H9 (cell line): ENCODE measurements at regions not wholly inside any gene's neighbourhood (a gene's known extent, or its start where the extent isn't known, plus 50 kb on each side); places are given as distances from the start of the nearest gene placed in this dataset.

Source experiments
- DNase-seq: peaks from one replicate; pipeline ENCODE4 v3.0.0-alpha.2; 2017
- H2AFZ ChIP-seq: one replicate; pipeline ENCODE4 v1.6.1; 2013; ENCODE audit warnings: mild to moderate bottlenecking, low read length, control low read depth, moderate library complexity
- H2AK5ac ChIP-seq: 2 replicates; pipeline ENCODE4 v1.6.1; 2013; ENCODE audit warnings: low read length, control low read depth, mixed read lengths; ENCODE audit not compliant: insufficient read length
- H2BK120ac ChIP-seq: one replicate; pipeline ENCODE4 v1.6.1; 2013; ENCODE audit warnings: low read depth, mild to moderate bottlenecking, low read length, control low read depth, inconsistent platforms; ENCODE audit not compliant: poor library complexity, severe bottlenecking
- H2BK12ac ChIP-seq: 2 replicates; pipeline ENCODE4 v1.6.1; 2013; ENCODE audit warnings: low read length, control low read depth, mixed read lengths, low read depth; ENCODE audit not compliant: insufficient read length
- H2BK15ac ChIP-seq: 2 replicates; pipeline ENCODE4 v1.6.1; 2013; ENCODE audit warnings: low read depth, low read length, control low read depth
- H2BK20ac ChIP-seq: one replicate; pipeline ENCODE4 v1.6.1; 2013; ENCODE audit warnings: low read depth, mild to moderate bottlenecking, low read length, control low read depth, inconsistent platforms; ENCODE audit not compliant: poor library complexity, severe bottlenecking
- H2BK5ac ChIP-seq: 2 replicates; pipeline ENCODE4 v1.6.1; 2013; ENCODE audit warnings: low read length, control low read depth, mixed read lengths; ENCODE audit not compliant: insufficient read length
- H3K14ac ChIP-seq: 2 replicates; pipeline ENCODE4 v1.6.1; 2013; ENCODE audit warnings: low read length, control low read depth; ENCODE audit not compliant: insufficient read depth
- H3K18ac ChIP-seq: 2 replicates; pipeline ENCODE4 v1.6.1; 2013; ENCODE audit warnings: low read depth, mild to moderate bottlenecking, mixed read lengths, low read length, control low read depth; ENCODE audit not compliant: insufficient read length
- H3K23ac ChIP-seq: 2 replicates; pipeline ENCODE4 v1.6.1; 2013; ENCODE audit warnings: low read length, control low read depth, mixed read lengths, low read depth; ENCODE audit not compliant: insufficient read length
- H3K23me2 ChIP-seq: 2 replicates; pipeline ENCODE4 v1.6.1; 2013; ENCODE audit warnings: low read depth, mild to moderate bottlenecking, mixed read lengths, low read length, control low read depth; ENCODE audit not compliant: insufficient read length, poor library complexity, severe bottlenecking
- H3K27ac ChIP-seq: 2 replicates; pipeline ENCODE4 v1.5.1; 2013; ENCODE audit warnings: low read length, control low read depth, mixed read lengths, low read depth; ENCODE audit not compliant: insufficient read length
- H3K27me3 ChIP-seq: 2 replicates; pipeline ENCODE4 v1.6.1; 2013; ENCODE audit warnings: low read length, control low read depth, inconsistent platforms; ENCODE audit not compliant: insufficient read depth
- H3K4ac ChIP-seq: 2 replicates; pipeline ENCODE4 v1.6.1; 2013; ENCODE audit warnings: low read depth, mild to moderate bottlenecking, control low read depth, inconsistent platforms, low read length, moderate library complexity
- H3K4me1 ChIP-seq: 2 replicates; pipeline ENCODE4 v1.6.1; 2013; ENCODE audit warnings: low read length, control low read depth, inconsistent platforms; ENCODE audit not compliant: insufficient read depth
- H3K4me2 ChIP-seq: 2 replicates; pipeline ENCODE4 v1.6.1; 2013; ENCODE audit warnings: low read length, control low read depth, mixed read lengths; ENCODE audit not compliant: insufficient read length, insufficient read depth
- H3K56ac ChIP-seq: 2 replicates; pipeline ENCODE4 v1.6.1; 2013; ENCODE audit warnings: low read depth, mild to moderate bottlenecking, mixed read lengths, low read length, control low read depth; ENCODE audit not compliant: insufficient read length
- H3K79me1 ChIP-seq: 2 replicates; pipeline ENCODE4 v1.6.1; 2013; ENCODE audit warnings: low read depth, mild to moderate bottlenecking, moderate library complexity, low read length, control low read depth, inconsistent platforms; ENCODE audit not compliant: insufficient read depth, poor library complexity, severe bottlenecking
- H3K79me2 ChIP-seq: 2 replicates; pipeline ENCODE4 v1.6.1; 2013; ENCODE audit warnings: low read length, control low read depth, inconsistent platforms; ENCODE audit not compliant: insufficient read depth
- H3K9ac ChIP-seq: 2 replicates; pipeline ENCODE4 v1.6.1; 2013; ENCODE audit warnings: low read length, control low read depth, mixed read lengths; ENCODE audit not compliant: insufficient read length; ENCODE audit errors: extremely low read depth
- H3K9me3 ChIP-seq: one replicate; pipeline ENCODE4 v1.6.1; 2013; ENCODE audit warnings: low read depth, low read length, inconsistent platforms; ENCODE audit not compliant: control insufficient read depth
- H3T11ph ChIP-seq: one replicate; pipeline ENCODE4 v1.6.1; 2013; ENCODE audit warnings: mild to moderate bottlenecking, low read length, control low read depth, inconsistent platforms
- H4K20me1 ChIP-seq: one replicate; pipeline ENCODE4 v1.6.1; 2013; ENCODE audit not compliant: control insufficient read depth, insufficient read length, insufficient read depth
- H4K5ac ChIP-seq: 2 replicates; pipeline ENCODE4 v1.6.1; 2013; ENCODE audit warnings: low read depth, mild to moderate bottlenecking, mixed read lengths, low read length, control low read depth; ENCODE audit not compliant: insufficient read length
- H4K8ac ChIP-seq: replicated peaks from 2 replicates; pipeline ENCODE4 v1.6.1; 2013; ENCODE audit warnings: low read length, control low read depth, mixed read lengths, low read depth; ENCODE audit not compliant: insufficient read length
- H4K91ac ChIP-seq: 2 replicates; pipeline ENCODE4 v1.6.1; 2013; ENCODE audit warnings: low read depth, mild to moderate bottlenecking, moderate library complexity, mixed read lengths, low read length, control low read depth; ENCODE audit not compliant: insufficient read length
- H3K27ac Mint-ChIP-seq, 3 experiments: 2 replicates in 2 of 3; 3 replicates in 1 of 3; pipeline ENCODE4 v1.8.0; 2020 to 2021; ENCODE audit warnings: mixed read lengths in 3 of 3, mild to moderate bottlenecking in 1 of 3, moderate library complexity in 1 of 3
- H3K27me3 Mint-ChIP-seq: 2 replicates; pipeline ENCODE4 v1.8.0; 2021; ENCODE audit warnings: low read depth, mild to moderate bottlenecking, moderate library complexity, mixed read lengths
- H3K36me3 Mint-ChIP-seq, 3 experiments: 2 replicates in 2 of 3; 3 replicates in 1 of 3; pipeline ENCODE4 v1.8.0; 2020 to 2021; ENCODE audit warnings: low read depth in 3 of 3, mixed read lengths in 3 of 3; ENCODE audit not compliant: insufficient read depth in 1 of 3
- H3K4me1 Mint-ChIP-seq, 2 experiments: 2 replicates each; pipeline ENCODE4 v1.8.0; 2020; ENCODE audit warnings: mixed read lengths in 2 of 2
- H3K4me3 Mint-ChIP-seq, 2 experiments: 2 replicates in 1 of 2; 3 replicates in 1 of 2; pipeline ENCODE4 v1.8.0; 2020 to 2021; ENCODE audit warnings: mild to moderate bottlenecking in 2 of 2, mixed read lengths in 2 of 2, moderate library complexity in 1 of 2
- H3K9me3 Mint-ChIP-seq, 2 experiments: 2 replicates in 1 of 2; 3 replicates in 1 of 2; pipeline ENCODE4 v1.8.0; 2020; ENCODE audit warnings: mild to moderate bottlenecking in 2 of 2, mixed read lengths in 2 of 2, moderate library complexity in 1 of 2
- WGBS: extraction: QIAGEN DNeasy Blood & Tissue Kit; methylation state at CpG from one replicate; pipeline ENCODE4 v1.1.7; 2013; ENCODE audit warnings: missing lambda C conversion rate, low lambda C conversion rate, mixed read lengths; ENCODE audit not compliant: insufficient read length; ENCODE audit errors: extremely low coverage; 5-methylcytosine and 5-hydroxymethylcytosine counted together
- TF ChIP-seq, protein P1 (sequence below): fragments of 200-600 bp; sonication (generic); conservative IDR thresholded peaks from 3 replicates; pipeline ENCODE4 v1.8.0; 2021; ENCODE audit warnings: antibody characterized with exemption, mild to moderate bottlenecking

DNA sequence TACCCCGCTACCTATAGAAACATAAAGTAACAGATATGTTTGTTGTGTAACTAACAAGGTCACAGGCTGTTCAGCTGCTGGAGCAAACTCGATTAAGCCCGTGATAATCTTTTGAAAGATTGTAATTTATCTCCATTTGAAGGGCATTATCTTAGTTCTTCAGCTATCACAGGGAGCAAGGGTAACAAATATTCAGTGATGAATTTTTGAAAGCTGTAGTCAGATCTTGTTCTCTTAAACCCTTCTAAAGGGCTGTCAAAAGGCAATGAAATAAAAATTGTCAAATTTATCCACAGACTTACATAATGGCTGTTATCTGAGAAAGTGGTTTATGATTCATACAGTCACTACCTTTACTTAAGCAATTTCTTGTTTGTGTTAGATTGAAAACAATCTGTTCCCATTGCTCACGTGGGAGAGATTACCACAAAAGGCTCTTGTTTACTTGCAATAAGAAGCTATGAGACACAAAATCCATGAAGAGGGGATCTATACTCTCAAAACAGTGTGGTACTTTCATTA lies 78.3 kb upstream of the ZNF608 start:
- H3K18ac ChIP-seq = no peak overlapping the region
- no peak overlapping the region for H2BK5ac ChIP-seq
- TF ChIP-seq, protein P1, sequence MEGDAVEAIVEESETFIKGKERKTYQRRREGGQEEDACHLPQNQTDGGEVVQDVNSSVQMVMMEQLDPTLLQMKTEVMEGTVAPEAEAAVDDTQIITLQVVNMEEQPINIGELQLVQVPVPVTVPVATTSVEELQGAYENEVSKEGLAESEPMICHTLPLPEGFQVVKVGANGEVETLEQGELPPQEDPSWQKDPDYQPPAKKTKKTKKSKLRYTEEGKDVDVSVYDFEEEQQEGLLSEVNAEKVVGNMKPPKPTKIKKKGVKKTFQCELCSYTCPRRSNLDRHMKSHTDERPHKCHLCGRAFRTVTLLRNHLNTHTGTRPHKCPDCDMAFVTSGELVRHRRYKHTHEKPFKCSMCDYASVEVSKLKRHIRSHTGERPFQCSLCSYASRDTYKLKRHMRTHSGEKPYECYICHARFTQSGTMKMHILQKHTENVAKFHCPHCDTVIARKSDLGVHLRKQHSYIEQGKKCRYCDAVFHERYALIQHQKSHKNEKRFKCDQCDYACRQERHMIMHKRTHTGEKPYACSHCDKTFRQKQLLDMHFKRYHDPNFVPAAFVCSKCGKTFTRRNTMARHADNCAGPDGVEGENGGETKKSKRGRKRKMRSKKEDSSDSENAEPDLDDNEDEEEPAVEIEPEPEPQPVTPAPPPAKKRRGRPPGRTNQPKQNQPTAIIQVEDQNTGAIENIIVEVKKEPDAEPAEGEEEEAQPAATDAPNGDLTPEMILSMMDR = no peak
- no peaks in the 10 kb centered on the region for H3K9me3 ChIP-seq
- H2BK120ac ChIP-seq = no peak overlapping the region
- Mint-ChIP-seq H3K27ac (no peak overlapping the region), H3K4me1 (peaks cover 15 to 17% of the 10 kb centered on the region in 2 experiments), H3K9me3 (no peaks in the 10 kb centered on the region), H3K27me3 (no peaks in the 10 kb centered on the region), H3K4me3 (no peak overlapping the region), H3K36me3 (no peaks in the 10 kb centered on the region)
- no peak overlapping the region for H4K91ac ChIP-seq
- H3T11ph ChIP-seq = no peak overlapping the region
- peaks cover 3% of the 10 kb centered on the region; the same call in 1 of the 2 replicates for H3K4me1 ChIP-seq
- H3K27me3 ChIP-seq = no peaks in the 10 kb centered on the region
- H3K23me2 ChIP-seq = no peaks in the 10 kb centered on the region
- no peak overlapping the region for H2BK12ac ChIP-seq
- no peak overlapping the region for H3K14ac ChIP-seq
- H4K20me1 ChIP-seq = no peaks in the 10 kb centered on the region
- no peaks in the 10 kb centered on the region for H3K79me2 ChIP-seq
- H2BK15ac ChIP-seq = no peak overlapping the region
- no peak overlapping the region for H3K23ac ChIP-seq
- WGBS = no CpG with 5 or more reads among the region's 4 CpGs
- no peak overlapping the region for H3K9ac ChIP-seq
- no peaks in the 10 kb centered on the region for H3K79me1 ChIP-seq
- H2BK20ac ChIP-seq = no peak overlapping the region
- no peak overlapping the region for H3K27ac ChIP-seq
- H4K5ac ChIP-seq = no peak overlapping the region
- H3K4ac ChIP-seq = no peak overlapping the region
- no peak overlapping the region for H2AK5ac ChIP-seq
- DNase-seq = no peak
- H3K56ac ChIP-seq = no peak overlapping the region
- H3K4me2 ChIP-seq = no peak overlapping the region
- H4K8ac ChIP-seq = no peak overlapping the region
- no peak overlapping the region for H2AFZ ChIP-seq
